Activated CD4-positive, alpha-beta T cell treated with anti-CD3 and anti-CD28 coated beads, Interleukin-2, amount 10 ng/mL, durations not matched to agents 24 days and 14 days (primary cell): ENCODE measurements at regions not wholly inside any gene's neighbourhood (a gene's known extent, or its start where the extent isn't known, plus 50 kb on each side); places are given as distances from the start of the nearest gene placed in this dataset.
"Not testable (repeated sequence)": the region's sequence is repeated elsewhere in the genome, so short reads cannot be mapped to it uniquely, and the experiment has no call there.

ENCODE experiments used
- DNase-seq: peaks from one replicate; pipeline ENCODE4 v3.0.0; 2022
- H3K27ac Mint-ChIP-seq: one replicate; pipeline ENCODE4 v1.8.0; 2022; ENCODE audit warnings: mild to moderate bottlenecking, mixed read lengths
- H3K27me3 Mint-ChIP-seq: one replicate; pipeline ENCODE4 v1.8.0; 2022; ENCODE audit warnings: mixed read lengths
- H3K36me3 Mint-ChIP-seq: one replicate; pipeline ENCODE4 v1.8.0; 2022; ENCODE audit warnings: low read depth, mild to moderate bottlenecking, mixed read lengths
- H3K4me1 Mint-ChIP-seq: one replicate; pipeline ENCODE4 v1.8.0; 2021; ENCODE audit warnings: mixed read lengths
- H3K4me3 Mint-ChIP-seq: one replicate; pipeline ENCODE4 v1.8.0; 2022; ENCODE audit warnings: mild to moderate bottlenecking, moderate library complexity, mixed read lengths
- H3K9me3 Mint-ChIP-seq: one replicate; pipeline ENCODE4 v1.8.0; 2021; ENCODE audit warnings: mixed read lengths
- intact Hi-C: fragments of 100-400 bp; cut with micrococcal nuclease; formaldehyde crosslinking; loops from one replicate; pipeline ENCODE4 v1.15.1; 2023

DNA sequence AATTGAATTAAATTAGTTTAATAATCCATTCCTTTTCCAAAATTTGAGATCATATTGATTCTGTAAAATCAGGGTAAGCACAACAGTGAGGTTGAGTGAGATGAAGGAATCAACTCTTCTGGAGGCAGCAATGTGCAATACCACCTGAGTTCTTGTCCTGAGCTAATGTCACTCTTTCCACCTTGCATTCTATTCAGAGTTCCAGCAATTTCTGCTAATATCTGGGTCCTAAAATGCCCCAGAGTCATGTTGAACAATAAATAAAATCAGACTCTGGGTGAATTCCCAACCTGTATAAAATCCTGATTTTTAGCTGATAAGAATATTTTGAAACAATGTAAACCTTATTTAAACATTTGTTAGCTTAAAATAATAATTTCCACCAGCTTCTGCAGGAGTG lies 590.8 kb upstream of the ADGRB3 start:
- intact Hi-C loops = no loop called here
- H3K9me3 Mint-ChIP-seq = peaks cover 3% of the 10 kb centered on the region

DNA sequence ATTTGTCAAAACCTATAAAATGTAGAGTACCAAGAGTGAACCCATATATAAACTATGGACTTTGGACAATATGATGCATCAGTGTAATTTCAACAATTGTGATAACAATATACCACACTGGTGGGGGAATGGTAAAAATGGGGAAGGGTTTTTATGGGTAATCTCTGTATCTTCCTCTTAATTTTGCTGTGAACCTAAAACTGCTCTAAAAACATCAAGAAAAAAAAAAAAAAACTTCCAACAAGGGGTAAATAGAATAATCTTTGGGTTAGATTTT lies 592.0 kb upstream of the ADGRB3 start:
- H3K4me3 Mint-ChIP-seq = no peak overlapping the region
- intact Hi-C loops = no loop called here
- no peak for DNase-seq
- no peaks in the 10 kb centered on the region for H3K27me3 Mint-ChIP-seq
- H3K36me3 Mint-ChIP-seq = no peaks in the 10 kb centered on the region
- H3K9me3 Mint-ChIP-seq = peaks cover 3% of the 10 kb centered on the region
- H3K4me1 Mint-ChIP-seq = no peaks in the 10 kb centered on the region
- H3K27ac Mint-ChIP-seq = no peak overlapping the region

More for the DNA sequence above, 590.8 kb upstream of the ADGRB3 start:
- Mint-ChIP-seq H3K36me3 (no peaks in the 10 kb centered on the region), H3K27ac (no peak overlapping the region), H3K4me3 (no peak overlapping the region), H3K27me3 (no peaks in the 10 kb centered on the region), H3K4me1 (no peaks in the 10 kb centered on the region)
- no peak for DNase-seq

DNA sequence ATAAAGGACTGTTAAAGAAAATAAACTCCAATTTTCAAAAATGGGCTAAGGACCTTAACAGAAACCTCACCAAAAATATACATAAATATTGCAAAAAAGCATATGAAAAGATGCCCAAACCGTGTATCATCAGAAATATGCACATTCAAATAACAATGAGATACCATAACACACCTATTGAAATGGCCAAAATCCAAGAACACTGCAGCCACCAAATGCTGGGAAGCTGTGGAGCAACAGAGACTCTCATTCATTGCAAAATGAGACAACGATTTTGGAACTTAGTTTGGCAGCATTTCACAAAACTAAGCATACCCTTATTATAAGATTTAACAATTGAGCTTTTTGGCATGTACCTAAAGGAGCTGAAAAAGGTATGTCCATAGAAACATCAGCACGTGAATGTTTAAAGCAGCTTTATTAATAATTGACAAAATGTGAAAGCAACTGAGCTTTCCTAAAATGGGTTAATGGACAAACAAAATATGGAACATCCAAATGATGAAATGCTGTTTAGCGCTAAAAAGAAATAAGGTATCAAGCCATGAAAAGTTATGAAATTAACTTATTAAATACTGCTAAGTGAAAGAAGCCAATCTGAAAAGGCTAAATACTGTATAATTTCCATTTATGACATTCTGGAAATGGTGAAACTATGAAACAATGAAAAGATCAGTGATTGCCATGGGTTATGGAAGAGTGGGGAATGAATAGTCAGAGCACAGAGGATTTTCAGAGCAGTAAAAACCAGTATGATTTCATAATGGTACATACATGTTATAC lies 592.6 kb upstream of the ADGRB3 start:
- H3K4me1 Mint-ChIP-seq = no peaks in the 10 kb centered on the region
- intact Hi-C loops = no loop called here
- H3K4me3 Mint-ChIP-seq = no peak overlapping the region
- H3K36me3 Mint-ChIP-seq = no peaks in the 10 kb centered on the region
- DNase-seq = no peak
- no peak overlapping the region for H3K27ac Mint-ChIP-seq
- no peaks in the 10 kb centered on the region for H3K27me3 Mint-ChIP-seq
- H3K9me3 Mint-ChIP-seq = peaks cover 3% of the 10 kb centered on the region

DNA sequence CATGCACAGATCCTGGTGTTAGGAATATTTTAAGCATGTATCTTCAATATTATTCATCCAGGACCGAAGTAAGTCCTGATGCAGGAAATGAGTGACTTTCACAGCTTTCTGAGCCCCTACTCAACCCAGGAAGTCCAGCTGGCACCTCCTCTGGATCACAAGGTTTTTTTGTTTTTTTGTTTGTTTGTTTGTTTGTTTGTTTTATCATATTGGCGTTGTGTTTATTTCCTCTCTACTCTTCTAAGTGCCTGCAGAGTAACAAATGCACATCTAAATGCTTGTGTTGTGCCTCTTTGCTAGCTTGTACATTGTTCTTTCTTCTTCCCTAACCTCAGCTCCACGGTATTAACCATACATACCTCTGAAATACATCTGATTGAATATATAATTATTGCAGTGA lies 594.3 kb upstream of the ADGRB3 start:
- intact Hi-C loops = no loop called here
- Mint-ChIP-seq H3K9me3 (peaks cover 3% of the 10 kb centered on the region), H3K27me3 (no peaks in the 10 kb centered on the region)

DNA sequence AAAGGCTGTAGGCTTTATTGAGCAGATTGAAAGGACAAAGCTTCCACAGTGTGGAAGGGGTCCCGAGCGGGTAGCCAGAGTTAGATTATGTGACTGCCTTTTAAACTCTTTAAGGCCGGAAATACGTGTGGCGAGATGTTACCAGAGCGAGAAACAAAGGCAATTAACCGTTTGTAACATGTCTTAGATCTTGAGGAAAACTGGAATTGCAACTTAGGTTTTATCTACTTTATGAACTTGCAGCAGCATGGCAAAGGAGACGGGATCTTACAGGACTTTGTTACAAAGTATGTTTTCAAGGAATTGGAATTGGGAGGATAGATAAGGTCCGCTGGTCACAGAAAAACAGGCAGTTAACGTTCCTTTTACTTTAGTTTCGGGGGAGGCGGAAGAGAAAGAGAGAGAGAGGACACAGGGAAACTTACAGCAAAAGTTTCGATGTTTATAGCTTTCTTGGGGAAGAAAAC lies 594.7 kb upstream of the ADGRB3 start:
- H3K27me3 Mint-ChIP-seq = no peaks in the 10 kb centered on the region
- H3K4me3 Mint-ChIP-seq = peak overlapping the region; percentile 0

More for the DNA sequence above, 594.3 kb upstream of the ADGRB3 start:
- H3K4me3 Mint-ChIP-seq = peak overlapping the region; percentile 0
- DNase-seq = no peak
- H3K27ac Mint-ChIP-seq = no peak overlapping the region
- H3K36me3 Mint-ChIP-seq = no peaks in the 10 kb centered on the region
- H3K4me1 Mint-ChIP-seq = no peaks in the 10 kb centered on the region

DNA sequence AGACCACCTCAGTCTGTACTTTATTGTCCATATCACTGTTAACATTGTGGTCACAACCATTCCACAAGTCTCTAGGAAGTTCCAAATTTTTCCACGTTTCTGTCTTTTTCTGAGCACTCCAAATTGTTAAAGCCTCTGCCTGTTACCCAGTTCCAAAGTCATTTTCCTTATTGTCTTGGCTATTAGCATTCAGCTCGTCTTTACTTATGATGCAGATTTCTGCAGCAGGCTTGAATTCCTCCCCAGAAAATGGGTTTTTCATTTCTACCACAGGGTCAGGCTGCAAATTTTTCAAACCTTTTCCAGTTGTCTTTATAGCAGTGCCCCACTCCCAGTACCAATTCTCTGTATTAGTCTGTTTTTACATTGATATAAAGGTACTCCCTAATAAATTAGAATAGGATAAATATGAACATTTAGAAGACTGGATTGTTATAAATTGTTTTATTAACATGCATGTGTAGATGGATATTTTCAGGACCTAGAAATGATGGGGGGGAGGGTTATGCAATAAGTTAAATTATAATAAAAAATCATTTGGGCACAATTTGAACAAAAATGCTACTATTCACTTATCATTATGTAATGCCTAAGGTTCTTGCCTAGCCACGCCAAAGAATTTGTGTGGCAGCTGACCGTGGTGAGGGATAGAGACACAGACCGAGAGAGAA lies 595.3 kb upstream of the ADGRB3 start:
- no peaks in the 10 kb centered on the region for H3K36me3 Mint-ChIP-seq
- H3K4me3 Mint-ChIP-seq = no peak overlapping the region
- no peak overlapping the region for H3K27ac Mint-ChIP-seq
- intact Hi-C loops = no loop called here
- DNase-seq = no peak
- no peaks in the 10 kb centered on the region for H3K27me3 Mint-ChIP-seq
- peaks cover 3% of the 10 kb centered on the region for H3K9me3 Mint-ChIP-seq
- no peaks in the 10 kb centered on the region for H3K4me1 Mint-ChIP-seq

More for the DNA sequence above, 594.7 kb upstream of the ADGRB3 start:
- DNase-seq = no peak
- intact Hi-C loops = no loop called here
- Mint-ChIP-seq H3K4me1 (no peaks in the 10 kb centered on the region), H3K9me3 (peaks cover 3% of the 10 kb centered on the region), H3K27ac (no peak overlapping the region), H3K36me3 (no peaks in the 10 kb centered on the region)

DNA sequence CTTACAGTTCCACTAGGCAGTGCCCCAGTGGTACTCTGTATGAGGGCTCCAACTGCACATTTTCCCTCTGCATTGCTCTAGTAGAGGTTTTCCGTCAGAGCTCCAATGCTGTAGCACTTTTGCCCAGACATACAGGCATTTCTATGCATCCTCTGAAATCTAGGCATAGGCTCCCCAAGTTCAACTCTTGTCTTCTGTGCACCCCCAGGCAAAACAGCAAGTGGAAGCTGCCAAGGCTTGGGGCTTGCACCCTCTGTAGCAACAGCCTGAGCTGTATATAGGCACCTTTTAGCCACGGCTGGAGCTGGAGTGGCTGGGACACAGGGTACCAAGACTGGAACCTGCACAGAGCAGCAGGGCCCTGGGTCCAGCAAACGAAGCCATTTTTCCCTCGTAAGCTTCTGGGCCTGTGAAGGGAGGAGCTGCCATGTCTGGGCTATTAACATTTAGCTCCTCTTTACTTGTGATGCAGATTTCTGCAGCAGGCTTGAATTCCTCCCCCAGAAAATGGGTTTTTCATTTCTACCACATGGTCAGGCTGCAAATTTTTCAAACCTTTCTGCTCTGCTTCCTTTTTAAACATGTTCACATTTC lies 596.2 kb upstream of the ADGRB3 start:
- H3K4me3 Mint-ChIP-seq = no peak overlapping the region
- DNase-seq = no peak
- H3K36me3 Mint-ChIP-seq = no peaks in the 10 kb centered on the region
- intact Hi-C loops = no loop called here
- no peaks in the 10 kb centered on the region for H3K4me1 Mint-ChIP-seq
- H3K9me3 Mint-ChIP-seq = peaks cover 3% of the 10 kb centered on the region
- no peaks in the 10 kb centered on the region for H3K27me3 Mint-ChIP-seq
- no peak overlapping the region for H3K27ac Mint-ChIP-seq

DNA sequence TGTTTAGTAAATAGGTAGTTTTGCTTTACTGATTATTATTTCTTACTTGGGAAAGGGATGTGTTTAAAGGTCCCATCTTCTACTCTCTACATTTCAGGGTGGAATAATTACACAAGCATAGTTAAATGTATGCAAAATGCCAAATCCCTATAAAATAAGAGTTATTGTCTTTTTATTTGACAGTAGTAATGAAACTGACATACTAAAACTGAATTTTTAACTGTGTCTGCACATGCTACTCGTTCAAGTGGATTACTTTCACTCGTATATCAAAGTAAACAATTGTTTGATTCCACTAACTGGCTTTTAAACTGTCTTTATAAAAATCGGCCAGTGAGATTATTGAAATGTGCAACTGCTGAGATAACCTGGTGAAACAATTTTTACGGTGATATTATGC lies 602.9 kb upstream of the ADGRB3 start:
- no peak overlapping the region for H3K4me3 Mint-ChIP-seq
- H3K27me3 Mint-ChIP-seq = no peaks in the 10 kb centered on the region
- intact Hi-C loops = no loop called here
- no peak overlapping the region for H3K27ac Mint-ChIP-seq
- no peaks in the 10 kb centered on the region for H3K36me3 Mint-ChIP-seq
- peaks cover 6% of the 10 kb centered on the region for H3K9me3 Mint-ChIP-seq
- no peak for DNase-seq
- H3K4me1 Mint-ChIP-seq = no peaks in the 10 kb centered on the region

DNA sequence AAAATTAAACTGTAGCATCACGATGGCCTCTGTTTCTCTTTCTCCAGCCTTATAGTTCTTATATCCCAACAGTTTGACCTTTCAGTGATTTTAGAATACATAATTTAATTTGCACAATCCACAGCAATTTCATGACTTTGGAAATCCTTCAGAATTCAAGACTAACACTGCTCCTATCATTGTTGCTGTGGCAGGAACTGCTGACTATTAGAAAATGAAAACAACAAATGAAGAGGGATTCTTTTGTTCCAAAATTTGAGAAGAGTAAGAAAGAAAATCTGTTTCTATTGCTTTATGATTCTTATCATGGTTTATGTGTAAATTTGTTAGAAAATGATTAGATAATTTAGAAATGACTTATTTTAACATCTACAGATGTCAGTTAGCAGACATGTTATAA lies 604.0 kb upstream of the ADGRB3 start:
- no peak for DNase-seq
- H3K27me3 Mint-ChIP-seq = no peaks in the 10 kb centered on the region
- no peak overlapping the region for H3K27ac Mint-ChIP-seq
- peaks cover 4% of the 10 kb centered on the region for H3K9me3 Mint-ChIP-seq
- no peaks in the 10 kb centered on the region for H3K4me1 Mint-ChIP-seq
- no peaks in the 10 kb centered on the region for H3K36me3 Mint-ChIP-seq
- intact Hi-C loops = no loop called here
- no peak overlapping the region for H3K4me3 Mint-ChIP-seq

DNA sequence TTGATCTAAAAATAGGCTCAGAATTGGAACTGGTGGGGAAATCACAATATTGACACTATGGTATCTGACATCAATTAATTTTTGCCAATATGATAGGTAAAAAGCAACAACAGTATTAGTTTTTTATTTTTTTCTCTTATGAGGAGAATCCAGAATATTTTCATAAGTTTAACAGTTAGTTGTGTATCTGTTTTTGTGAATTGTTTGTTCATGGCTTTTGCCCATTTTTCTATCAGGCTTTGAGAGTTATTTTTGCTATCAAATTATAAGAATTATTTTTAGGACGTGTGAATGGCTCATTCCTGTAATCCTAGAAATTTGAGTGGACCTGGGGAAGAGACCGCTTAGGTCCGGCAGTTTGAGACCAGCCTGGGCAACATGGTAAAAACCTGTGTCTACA lies 608.6 kb upstream of the ADGRB3 start:
- H3K36me3 Mint-ChIP-seq = no peaks in the 10 kb centered on the region
- H3K9me3 Mint-ChIP-seq = peaks cover 4% of the 10 kb centered on the region
- intact Hi-C loops = no loop called here
- H3K4me3 Mint-ChIP-seq = no peak overlapping the region
- no peak for DNase-seq
- no peaks in the 10 kb centered on the region for H3K27me3 Mint-ChIP-seq
- H3K27ac Mint-ChIP-seq = no peak overlapping the region
- H3K4me1 Mint-ChIP-seq = no peaks in the 10 kb centered on the region

DNA sequence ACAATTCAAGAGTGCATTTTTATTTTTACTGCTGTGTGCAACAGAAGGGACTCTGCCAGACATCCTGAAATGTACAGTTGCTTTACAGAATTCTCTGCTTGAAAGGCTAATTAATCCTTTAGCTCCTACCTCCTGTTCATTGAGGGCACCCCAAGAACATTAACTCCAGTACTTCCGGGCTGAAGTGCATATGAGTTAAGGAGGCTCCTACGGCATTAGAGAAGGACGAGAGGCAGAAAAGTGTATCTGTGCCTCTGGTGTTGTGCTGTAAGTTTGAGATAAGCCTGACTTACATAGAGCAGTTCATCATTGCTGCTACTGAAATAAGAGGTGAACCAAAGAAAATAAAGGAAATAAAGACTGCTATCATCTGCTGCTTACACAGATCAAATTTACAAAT lies 609.3 kb upstream of the ADGRB3 start:
- no peak for DNase-seq
- H3K4me1 Mint-ChIP-seq = no peaks in the 10 kb centered on the region
- peaks cover 4% of the 10 kb centered on the region for H3K9me3 Mint-ChIP-seq
- no peaks in the 10 kb centered on the region for H3K36me3 Mint-ChIP-seq
- H3K4me3 Mint-ChIP-seq = no peak overlapping the region
- H3K27ac Mint-ChIP-seq = no peak overlapping the region
- intact Hi-C loops = no loop called here
- H3K27me3 Mint-ChIP-seq = no peaks in the 10 kb centered on the region

DNA sequence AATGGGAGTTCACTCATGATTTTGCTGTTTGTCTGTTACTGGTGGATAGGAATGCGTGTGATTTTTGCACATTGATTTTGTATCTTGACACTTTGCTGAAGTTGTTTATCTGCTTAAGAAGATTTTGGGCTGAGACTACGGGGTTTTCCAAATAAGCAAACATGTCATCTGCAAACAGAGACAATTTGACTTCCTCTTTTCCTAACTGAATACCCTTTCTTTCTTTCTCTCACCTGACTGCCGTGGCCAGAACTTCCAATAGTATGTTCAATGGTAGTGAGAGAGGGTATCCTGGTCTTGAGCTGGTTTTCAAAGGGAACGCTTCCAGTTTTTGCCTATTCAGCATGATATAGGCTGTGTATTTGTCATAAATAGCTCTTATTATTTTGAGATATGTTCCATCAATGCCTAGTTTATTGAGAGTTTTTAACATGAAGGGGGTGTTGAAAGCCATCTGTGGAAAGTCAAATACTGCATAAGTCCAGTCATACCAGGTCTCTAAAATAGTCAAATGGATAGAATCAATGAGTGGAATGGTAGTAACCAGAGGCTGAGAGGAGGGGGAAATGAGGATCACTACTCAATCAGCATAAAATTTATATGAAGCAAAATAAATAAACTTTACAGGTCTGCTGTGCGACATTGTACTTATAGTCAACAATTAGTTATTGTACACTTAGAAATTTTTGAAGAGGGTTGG lies 610.4 kb upstream of the ADGRB3 start:
- Mint-ChIP-seq H3K4me1 (no peaks in the 10 kb centered on the region), H3K9me3 (peaks cover 4% of the 10 kb centered on the region), H3K27ac (no peak overlapping the region), H3K4me3 (no peak overlapping the region), H3K27me3 (no peaks in the 10 kb centered on the region), H3K36me3 (no peaks in the 10 kb centered on the region)
- DNase-seq = no peak
- intact Hi-C loops = no loop called here

DNA sequence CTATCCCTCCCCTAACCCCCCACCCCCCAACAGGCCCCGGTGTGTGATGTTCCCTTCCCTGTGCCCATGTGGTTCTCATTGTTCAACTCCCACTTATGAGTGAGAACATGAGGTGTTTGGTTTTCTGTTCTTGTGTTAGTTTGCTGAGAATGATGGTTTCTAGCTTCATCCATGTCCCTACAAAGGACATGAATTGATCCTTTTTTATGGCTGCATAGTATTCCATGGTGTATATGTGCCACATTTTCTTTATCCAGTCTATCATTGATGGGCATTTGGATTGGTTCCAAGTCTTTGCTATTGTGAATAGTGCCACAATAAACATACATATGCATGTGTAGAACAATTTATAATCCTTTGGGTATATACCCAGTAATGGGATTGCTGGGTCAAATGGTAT lies 612.1 kb upstream of the ADGRB3 start:
- H3K36me3 Mint-ChIP-seq, H3K27me3 Mint-ChIP-seq, H3K4me1 Mint-ChIP-seq, DNase-seq, H3K27ac Mint-ChIP-seq, H3K9me3 Mint-ChIP-seq, H3K4me3 Mint-ChIP-seq, intact Hi-C loops: not testable (repeated sequence)
